Naive thymus-derived CD4-positive, alpha-beta T cell (primary cell): ENCODE measurements at regions not wholly inside any gene's neighbourhood (a gene's known extent, or its start where the extent isn't known, plus 50 kb on each side); places are given as distances from the start of the nearest gene placed in this dataset.

Experiments
- ATAC-seq: fragments of 150-1000 bp; cut with Tn5 transposase; 2 replicates; pipeline ENCODE4 v1.10.0; 2021; ENCODE audit warnings: mild to moderate bottlenecking, moderate library complexity
- CTCF ChIA-PET: fragments of 350-600 bp; sonication (Branson Sonifier 250); formaldehyde crosslinking; loops from one replicate; lab custom pipeline; 2021; ENCODE audit warnings: antibody characterized with exemption; lab: Charles Lee
- POLR2A ChIA-PET: fragments of 350-600 bp; sonication (Branson Sonifier 250); formaldehyde crosslinking; loops from one replicate; lab custom pipeline; 2021; ENCODE audit warnings: antibody characterized with exemption, inconsistent platforms; lab: Charles Lee
- DNase-seq, 9 donors: peaks; one replicate each; pipeline versions ENCODE4 v3.0.0 to v3.0.0-alpha.2; 2020 to 2022; ENCODE audit warnings: mixed read lengths in 1 of 9
- H3K27ac ChIP-seq: one replicate; pipeline ENCODE4 v1.7.0; 2013; ENCODE audit warnings: mild to moderate bottlenecking, low read depth, low read length, moderate library complexity
- H3K27me3 ChIP-seq, 2 donors: one replicate each; pipeline ENCODE4 v1.7.0; 2013; ENCODE audit warnings: low read length in 2 of 2, mild to moderate bottlenecking in 2 of 2, moderate library complexity in 2 of 2; ENCODE audit not compliant: control insufficient read depth in 2 of 2, insufficient read depth in 2 of 2
- H3K36me3 ChIP-seq, 3 experiments: 1 replicate in 2 of 3; 2 replicates in 1 of 3; pipeline ENCODE4 v1.7.0; 2013; ENCODE audit warnings: low read length in 3 of 3, mild to moderate bottlenecking in 3 of 3, moderate library complexity in 1 of 3; ENCODE audit not compliant: insufficient read depth in 3 of 3, control insufficient read depth in 2 of 3
- H3K4me1 ChIP-seq, 2 donors: one replicate each; pipeline ENCODE4 v1.7.0; 2013; ENCODE audit warnings: low read length in 2 of 2, mild to moderate bottlenecking in 2 of 2, moderate library complexity in 1 of 2; ENCODE audit not compliant: control insufficient read depth in 2 of 2, insufficient read depth in 2 of 2
- H3K4me3 ChIP-seq: 2 replicates; pipeline ENCODE4 v1.7.0; 2013; ENCODE audit warnings: mild to moderate bottlenecking, low read length
- H3K9me3 ChIP-seq, 3 experiments: 1 replicate in 2 of 3; 2 replicates in 1 of 3; pipeline ENCODE4 v1.7.0; 2013; ENCODE audit warnings: low read length in 3 of 3; ENCODE audit not compliant: control insufficient read depth in 2 of 3
- H3K27ac Mint-ChIP-seq, 9 donors: one replicate each; pipeline ENCODE4 v1.8.0; 2020 to 2022; ENCODE audit warnings: mixed read lengths in 9 of 9, mild to moderate bottlenecking in 8 of 9, moderate library complexity in 5 of 9, inconsistent platforms in 2 of 9
- H3K27me3 Mint-ChIP-seq, 5 donors: one replicate each; pipeline ENCODE4 v1.8.0; 2021 to 2022; ENCODE audit warnings: mixed read lengths in 5 of 5, mild to moderate bottlenecking in 1 of 5
- H3K36me3 Mint-ChIP-seq, 5 donors: one replicate each; pipeline ENCODE4 v1.8.0; 2020 to 2022; ENCODE audit warnings: mixed read lengths in 5 of 5, mild to moderate bottlenecking in 3 of 5, inconsistent platforms in 1 of 5
- H3K4me1 Mint-ChIP-seq, 7 donors: one replicate each; pipeline ENCODE4 v1.8.0; 2020 to 2022; ENCODE audit warnings: mixed read lengths in 7 of 7, mild to moderate bottlenecking in 3 of 7, inconsistent platforms in 1 of 7
- H3K4me3 Mint-ChIP-seq, 10 donors: one replicate each; pipeline ENCODE4 v1.8.0; 2020 to 2022; ENCODE audit warnings: mild to moderate bottlenecking in 10 of 10, mixed read lengths in 10 of 10, moderate library complexity in 6 of 10, inconsistent platforms in 2 of 10
- H3K9me3 Mint-ChIP-seq, 11 donors: one replicate each; pipeline ENCODE4 v1.8.0; 2020 to 2022; ENCODE audit warnings: mixed read lengths in 11 of 11, mild to moderate bottlenecking in 4 of 11, inconsistent platforms in 1 of 11, moderate library complexity in 1 of 11
- intact Hi-C, 2 donors: fragments of 100-400 bp; cut with micrococcal nuclease; formaldehyde crosslinking; loops; one replicate each; pipeline ENCODE4 v1.15.1; 2023

DNA sequence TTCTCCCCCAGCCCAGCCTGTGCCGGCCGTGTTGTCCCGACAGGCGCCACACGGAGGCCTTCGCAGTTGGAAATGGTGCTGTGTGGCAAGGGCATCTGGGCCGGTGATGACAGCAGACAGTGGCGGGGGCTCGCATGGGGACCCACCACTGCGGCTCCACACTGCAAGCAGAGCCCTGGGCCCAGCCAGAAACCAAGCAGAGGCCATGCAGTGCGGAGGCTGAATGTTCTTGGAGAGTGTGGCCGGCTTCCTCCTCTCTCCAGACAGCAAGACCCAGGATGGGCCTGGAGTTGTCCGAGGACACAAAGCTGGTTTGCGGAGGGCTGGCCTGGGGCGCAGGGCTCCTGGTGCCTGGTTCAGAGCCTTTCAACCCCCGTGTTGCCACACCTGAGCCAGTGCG, 104.6 kb downstream of the SIK1 start:
- H3K9me3 Mint-ChIP-seq = peaks cover 0 to 12% (median 4%) of the 10 kb centered on the region in 11 donors
- H3K4me1 ChIP-seq = no peaks in the 10 kb centered on the region
- no peak overlapping the region for H3K27ac Mint-ChIP-seq
- H3K4me3 ChIP-seq = no peak overlapping the region
- no peak for ATAC-seq
- intact Hi-C loops = no loop called here
- peaks cover 0 to 5% (median 0%) of the 10 kb centered on the region in 5 donors for H3K36me3 Mint-ChIP-seq
- H3K36me3 ChIP-seq = no peaks in the 10 kb centered on the region
- ChIA-PET POLR2A (no interaction called here), CTCF (no interaction called here)
- no peak for DNase-seq
- H3K27ac ChIP-seq = no peak overlapping the region
- H3K27me3 ChIP-seq = no peaks in the 10 kb centered on the region
- H3K4me3 Mint-ChIP-seq = no peak overlapping the region
- H3K27me3 Mint-ChIP-seq = peaks cover 0 to 7% (median 1%) of the 10 kb centered on the region in 5 donors
- H3K4me1 Mint-ChIP-seq = peaks cover 0 to 10% (median 6%) of the 10 kb centered on the region in 7 donors
- peaks cover 0 to 4% (median 0%) of the 10 kb centered on the region in 3 experiments for H3K9me3 ChIP-seq

GRCh38 chr21:43321611-43322010, 105.3 kb downstream of the SIK1 start:
- intact Hi-C loops = no loop called here
- H3K9me3 Mint-ChIP-seq = peaks cover 0 to 12% (median 4%) of the 10 kb centered on the region in 11 donors
- H3K4me1 Mint-ChIP-seq = peaks cover 0 to 10% (median 6%) of the 10 kb centered on the region in 7 donors
- no peak for DNase-seq
- H3K4me1 ChIP-seq = no peaks in the 10 kb centered on the region
- no peak overlapping the region for H3K4me3 ChIP-seq
- H3K27ac ChIP-seq = no peak overlapping the region
- POLR2A ChIA-PET = no interaction called here
- CTCF ChIA-PET = no interaction called here
- H3K36me3 ChIP-seq = no peaks in the 10 kb centered on the region
- peaks cover 0 to 5% (median 0%) of the 10 kb centered on the region in 5 donors for H3K36me3 Mint-ChIP-seq
- ATAC-seq = no peak
- H3K27ac Mint-ChIP-seq = no peak overlapping the region
- peaks cover 0 to 4% (median 0%) of the 10 kb centered on the region in 3 experiments for H3K9me3 ChIP-seq
- H3K27me3 ChIP-seq = no peaks in the 10 kb centered on the region
- H3K27me3 Mint-ChIP-seq = peaks cover 0 to 4% (median 0%) of the 10 kb centered on the region in 5 donors
- H3K4me3 Mint-ChIP-seq = no peak overlapping the region

- Histone ChIP-seq H3K4me3 (no peak overlapping the region), H3K27me3 (no peaks in the 10 kb centered on the region), H3K27ac (no peak overlapping the region), H3K36me3 (no peaks in the 10 kb centered on the region), H3K4me1 (no peaks in the 10 kb centered on the region), H3K9me3 (peaks cover 0 to 4% (median 0%) of the 10 kb centered on the region in 3 experiments)
- POLR2A ChIA-PET = no interaction called here
- Mint-ChIP-seq H3K9me3 (peaks cover 0 to 12% (median 4%) of the 10 kb centered on the region in 11 donors), H3K4me3 (no peak overlapping the region), H3K4me1 (peaks cover 0 to 6% (median 3%) of the 10 kb centered on the region in 7 donors), H3K27ac (no peak overlapping the region), H3K36me3 (peaks cover 0 to 5% (median 0%) of the 10 kb centered on the region in 5 donors), H3K27me3 (peaks cover 0 to 4% (median 0%) of the 10 kb centered on the region in 5 donors)
- intact Hi-C loops = no loop called here
- CTCF ChIA-PET = no interaction called here
- no peak for ATAC-seq
- DNase-seq = no peak
These were observed 105.8 kb downstream of the SIK1 start for GRCh38 chr21:43321111-43321510.

GRCh38 chr21:43320526-43320925, 106.4 kb downstream of the SIK1 start:
- no peak overlapping the region for H3K4me3 ChIP-seq
- POLR2A ChIA-PET = no interaction called here
- H3K27ac ChIP-seq = no peak overlapping the region
- Mint-ChIP-seq H3K4me3 (no peak overlapping the region), H3K9me3 (peaks cover 0 to 12% (median 4%) of the 10 kb centered on the region in 11 donors), H3K4me1 (peaks cover 0 to 4% (median 0%) of the 10 kb centered on the region in 7 donors), H3K27ac (no peak overlapping the region), H3K36me3 (peaks cover 0 to 5% (median 0%) of the 10 kb centered on the region in 5 donors), H3K27me3 (peaks cover 0 to 5% (median 2%) of the 10 kb centered on the region in 5 donors)
- DNase-seq (no peak), ATAC-seq (no peak)
- intact Hi-C loops = no loop called here
- H3K4me1 ChIP-seq = no peaks in the 10 kb centered on the region
- H3K9me3 ChIP-seq = peaks cover 0 to 4% (median 0%) of the 10 kb centered on the region in 3 experiments
- no peaks in the 10 kb centered on the region for H3K36me3 ChIP-seq
- CTCF ChIA-PET = no interaction called here
- no peaks in the 10 kb centered on the region for H3K27me3 ChIP-seq

DNA sequence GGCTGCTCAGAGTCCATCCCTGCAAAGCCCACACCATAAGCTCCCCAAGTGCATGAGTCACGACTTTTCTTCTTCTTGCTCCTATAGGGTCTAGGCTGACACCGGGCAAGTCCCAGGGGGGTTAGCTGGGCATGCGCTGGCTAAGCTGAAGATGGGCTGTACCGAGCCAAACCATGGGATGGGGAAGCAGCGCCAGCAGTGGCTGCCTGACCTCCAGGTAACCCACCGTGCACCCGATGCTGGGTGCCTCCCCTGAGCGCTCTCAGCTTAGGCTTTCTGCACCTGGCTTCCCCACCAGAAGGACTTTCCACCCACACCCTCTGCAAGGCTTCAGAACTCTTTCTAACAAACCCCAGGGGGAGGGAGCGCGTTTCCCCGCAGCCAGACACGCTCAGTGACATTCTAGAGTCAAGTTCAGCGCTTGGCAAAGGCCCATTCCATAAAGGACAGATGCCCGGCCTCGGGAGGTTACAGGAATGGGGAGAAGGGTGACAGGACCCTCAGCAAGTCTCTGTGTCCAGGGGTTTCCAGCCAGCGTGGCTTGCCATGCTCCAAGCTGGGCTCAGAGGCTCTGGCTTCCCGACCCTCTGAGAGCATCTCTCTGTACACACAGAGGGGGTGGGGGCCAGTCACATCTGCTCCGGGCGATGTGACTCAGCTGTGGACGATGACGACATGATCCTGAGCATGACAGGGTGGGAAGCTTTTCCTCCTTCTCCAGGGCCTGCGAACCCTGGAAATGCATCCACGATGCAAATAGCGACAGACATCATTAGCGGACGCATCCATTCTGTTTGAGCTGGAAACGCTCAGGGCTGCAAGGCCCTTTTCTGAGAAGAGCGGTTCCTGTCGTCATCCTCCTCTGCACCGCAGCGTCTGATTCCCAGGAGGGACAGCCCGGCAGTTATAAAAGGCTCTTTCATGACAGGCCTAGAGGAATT, 107.8 kb downstream of the SIK1 start:
- H3K4me3 ChIP-seq = no peak overlapping the region
- H3K27ac Mint-ChIP-seq = peak overlapping the region in 1 of 9 donors; percentile 15
- intact Hi-C loops = no loop called here
- ChIA-PET CTCF (no interaction called here), POLR2A (no interaction called here)
- no peaks in the 10 kb centered on the region for H3K27me3 ChIP-seq
- H3K36me3 Mint-ChIP-seq = peaks cover 0 to 5% (median 0%) of the 10 kb centered on the region in 5 donors
- no peaks in the 10 kb centered on the region for H3K4me1 ChIP-seq
- DNase-seq (no peak), ATAC-seq (no peak)
- H3K9me3 ChIP-seq = peaks cover 0 to 4% (median 0%) of the 10 kb centered on the region in 3 experiments
- no peak overlapping the region for H3K4me3 Mint-ChIP-seq
- H3K4me1 Mint-ChIP-seq = peaks cover 0 to 10% (median 0%) of the 10 kb centered on the region in 7 donors
- H3K27me3 Mint-ChIP-seq = peaks cover 0 to 14% (median 6%) of the 10 kb centered on the region in 5 donors
- peaks cover 0 to 12% (median 4%) of the 10 kb centered on the region in 11 donors for H3K9me3 Mint-ChIP-seq
- no peak overlapping the region for H3K27ac ChIP-seq
- no peaks in the 10 kb centered on the region for H3K36me3 ChIP-seq

GRCh38 chr21:43318368-43318767, 108.6 kb downstream of the SIK1 start:
- H3K27me3 Mint-ChIP-seq = peaks cover 0 to 14% (median 6%) of the 10 kb centered on the region in 5 donors
- no peak overlapping the region for H3K27ac ChIP-seq
- DNase-seq = no peak
- H3K4me1 Mint-ChIP-seq = peaks cover 0 to 10% (median 0%) of the 10 kb centered on the region in 7 donors
- ChIA-PET CTCF (no interaction called here), POLR2A (no interaction called here)
- peaks cover 0 to 5% (median 0%) of the 10 kb centered on the region in 5 donors for H3K36me3 Mint-ChIP-seq
- H3K4me3 ChIP-seq = no peak overlapping the region
- ATAC-seq = no peak
- no peaks in the 10 kb centered on the region for H3K4me1 ChIP-seq
- H3K27me3 ChIP-seq = no peaks in the 10 kb centered on the region
- H3K36me3 ChIP-seq = no peaks in the 10 kb centered on the region
- intact Hi-C loops = no loop called here
- H3K9me3 ChIP-seq = peaks cover 0 to 4% (median 0%) of the 10 kb centered on the region in 3 experiments
- H3K9me3 Mint-ChIP-seq = peaks cover 0 to 12% (median 4%) of the 10 kb centered on the region in 11 donors
- H3K4me3 Mint-ChIP-seq = no peak overlapping the region
- H3K27ac Mint-ChIP-seq = peak overlapping the region in 1 of 9 donors; percentile 15
